ENCODE measurements at regions not wholly inside any gene's neighbourhood (a gene's known extent, or its start where the extent isn't known, plus 50 kb on each side); places are given as distances from the start of the nearest gene placed in this dataset.

DNA sequence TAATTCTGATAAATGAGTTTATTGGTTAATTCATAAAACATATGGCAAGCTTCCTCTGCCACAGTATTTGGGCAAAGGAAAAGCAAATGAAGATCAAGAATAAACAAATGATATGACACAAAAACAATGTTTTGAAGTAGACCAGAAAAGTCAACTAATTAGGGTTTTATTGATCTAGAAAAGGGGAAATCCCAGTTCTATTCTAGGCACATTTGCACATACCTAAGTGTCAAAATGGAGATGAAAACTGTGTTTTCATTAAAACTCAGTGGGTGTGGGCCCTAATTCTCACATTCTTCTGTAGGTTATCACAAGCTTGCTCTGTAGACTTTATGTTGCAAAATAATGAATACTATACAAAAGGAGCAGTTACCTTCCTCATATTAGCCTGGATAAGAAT lies 69.0 kb upstream of the TENT5A start:
- TF ChIP-seq, protein P1, sequence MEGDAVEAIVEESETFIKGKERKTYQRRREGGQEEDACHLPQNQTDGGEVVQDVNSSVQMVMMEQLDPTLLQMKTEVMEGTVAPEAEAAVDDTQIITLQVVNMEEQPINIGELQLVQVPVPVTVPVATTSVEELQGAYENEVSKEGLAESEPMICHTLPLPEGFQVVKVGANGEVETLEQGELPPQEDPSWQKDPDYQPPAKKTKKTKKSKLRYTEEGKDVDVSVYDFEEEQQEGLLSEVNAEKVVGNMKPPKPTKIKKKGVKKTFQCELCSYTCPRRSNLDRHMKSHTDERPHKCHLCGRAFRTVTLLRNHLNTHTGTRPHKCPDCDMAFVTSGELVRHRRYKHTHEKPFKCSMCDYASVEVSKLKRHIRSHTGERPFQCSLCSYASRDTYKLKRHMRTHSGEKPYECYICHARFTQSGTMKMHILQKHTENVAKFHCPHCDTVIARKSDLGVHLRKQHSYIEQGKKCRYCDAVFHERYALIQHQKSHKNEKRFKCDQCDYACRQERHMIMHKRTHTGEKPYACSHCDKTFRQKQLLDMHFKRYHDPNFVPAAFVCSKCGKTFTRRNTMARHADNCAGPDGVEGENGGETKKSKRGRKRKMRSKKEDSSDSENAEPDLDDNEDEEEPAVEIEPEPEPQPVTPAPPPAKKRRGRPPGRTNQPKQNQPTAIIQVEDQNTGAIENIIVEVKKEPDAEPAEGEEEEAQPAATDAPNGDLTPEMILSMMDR (IDR thresholded peaks at IDR 0.05), result no peak
- no peak for TF ChIP-seq POLR2A (IDR thresholded peaks at IDR 0.05)

Measured in esophagus squamous epithelium (tissue), 4 donors.